SK-N-SH treated with all-trans-retinoic acid at 6 μM for 48 hours (cell line): ENCODE measurements at regions not wholly inside any gene's neighbourhood (a gene's known extent, or its start where the extent isn't known, plus 50 kb on each side); places are given as distances from the start of the nearest gene placed in this dataset.

Experiments used
- ATAC-seq: fragments of 200-7000 bp; cut with Tn5 transposase; 3 replicates; pipeline ENCODE4 v1.9.1; 2020; ENCODE audit warnings: mild to moderate bottlenecking, moderate library complexity
- ARNTL ChIP-seq: fragments of 450-650 bp; formaldehyde crosslinking; IDR thresholded peaks from 2 replicates; pipeline ENCODE4 v1.5.0; 2020; ENCODE audit warnings: low read depth, mild to moderate bottlenecking, moderate library complexity, borderline replicate concordance
- BACH2 ChIP-seq: fragments of 250-450 bp; sonication (Bioruptor Pico); IDR thresholded peaks from 2 replicates; pipeline ENCODE4 v1.9.0; 2021; ENCODE audit warnings: mild to moderate bottlenecking, borderline replicate concordance
- CREB5 ChIP-seq: fragments of 250-450 bp; sonication (Bioruptor Pico); IDR thresholded peaks from 2 replicates; pipeline ENCODE4 v1.5.1; 2020; ENCODE audit warnings: low read depth, mild to moderate bottlenecking, moderate library complexity
- CSDC2 ChIP-seq: fragments of 250-450 bp; sonication (Bioruptor Pico); IDR thresholded peaks from 2 replicates; pipeline ENCODE4 v1.5.0; 2020; ENCODE audit warnings: mild to moderate bottlenecking, moderate library complexity
- CSRNP3 ChIP-seq: fragments of 250-450 bp; sonication (Bioruptor Pico); IDR thresholded peaks from 2 replicates; pipeline ENCODE4 v1.5.1; 2021; ENCODE audit warnings: mild to moderate bottlenecking, moderate library complexity
- ESRRG ChIP-seq: fragments of 250-450 bp; sonication (Bioruptor Pico); IDR thresholded peaks from 2 replicates; pipeline ENCODE4 v1.6.1; 2021; ENCODE audit warnings: mild to moderate bottlenecking
- GLIS3 ChIP-seq: fragments of 250-450 bp; sonication (Bioruptor Pico); IDR thresholded peaks from 2 replicates; pipeline ENCODE4 v1.5.0; 2020; ENCODE audit warnings: mild to moderate bottlenecking, moderate library complexity
- ISL1 ChIP-seq: fragments of 250-450 bp; sonication (Bioruptor Pico); IDR thresholded peaks from 2 replicates; pipeline ENCODE4 v2.1.2; 2022; ENCODE audit warnings: mild to moderate bottlenecking, moderate library complexity
- OSR1 ChIP-seq: fragments of 250-450 bp; sonication (Bioruptor Pico); IDR thresholded peaks from 2 replicates; pipeline ENCODE4 v1.8.0; 2022; ENCODE audit warnings: moderate library complexity, mild to moderate bottlenecking, inconsistent platforms
- PATZ1 ChIP-seq: fragments of 250-450 bp; sonication (Bioruptor Pico); IDR thresholded peaks from 2 replicates; pipeline ENCODE4 v1.8.0; 2020; ENCODE audit warnings: mild to moderate bottlenecking, moderate library complexity, borderline replicate concordance
- POU6F1 ChIP-seq: fragments of 250-450 bp; sonication (Bioruptor Pico); IDR thresholded peaks from 2 replicates; pipeline ENCODE4 v1.8.0; 2021; ENCODE audit warnings: low read depth, mild to moderate bottlenecking, moderate library complexity, borderline replicate concordance
- PPARA ChIP-seq: fragments of 250-450 bp; sonication (Bioruptor Pico); IDR thresholded peaks from 2 replicates; pipeline ENCODE4 v1.5.0; 2020; ENCODE audit warnings: mild to moderate bottlenecking, borderline replicate concordance
- RARB ChIP-seq: fragments of 250-450 bp; sonication (Bioruptor Pico); IDR thresholded peaks from 2 replicates; pipeline ENCODE4 v1.8.0; 2021; ENCODE audit warnings: mild to moderate bottlenecking, moderate library complexity
- SNAI2 ChIP-seq: fragments of 250-450 bp; sonication (Bioruptor Pico); IDR thresholded peaks from 2 replicates; pipeline ENCODE4 v1.5.0; 2020; ENCODE audit warnings: mild to moderate bottlenecking, moderate library complexity
- TCF4 ChIP-seq: fragments of 250-450 bp; sonication (Bioruptor Pico); IDR thresholded peaks from 2 replicates; pipeline ENCODE4 v1.8.0; 2021; ENCODE audit warnings: mild to moderate bottlenecking, moderate library complexity, borderline replicate concordance
- TOX ChIP-seq: fragments of 250-450 bp; sonication (Bioruptor Pico); IDR thresholded peaks from 2 replicates; pipeline ENCODE4 v1.8.0; 2021; ENCODE audit warnings: mild to moderate bottlenecking, moderate library complexity, borderline replicate concordance
- TSHZ2 ChIP-seq: fragments of 250-450 bp; sonication (Bioruptor Pico); IDR thresholded peaks from 2 replicates; pipeline ENCODE4 v1.5.0; 2020; ENCODE audit warnings: mild to moderate bottlenecking, moderate library complexity
- ZC3H10 ChIP-seq: fragments of 250-450 bp; sonication (Bioruptor Pico); IDR thresholded peaks from 2 replicates; pipeline ENCODE4 v1.5.1; 2021; ENCODE audit warnings: mild to moderate bottlenecking, moderate library complexity
- ZFP3 ChIP-seq: fragments of 250-450 bp; sonication (Bioruptor Pico); IDR thresholded peaks from 2 replicates; pipeline ENCODE4 v1.5.0; 2020; ENCODE audit warnings: mild to moderate bottlenecking, moderate library complexity
- ZFP30 ChIP-seq: fragments of 450-650 bp; formaldehyde crosslinking; IDR thresholded peaks from 2 replicates; pipeline ENCODE4 v1.5.0; 2022; ENCODE audit warnings: mild to moderate bottlenecking, moderate library complexity
- ZNF70 ChIP-seq: fragments of 450-650 bp; formaldehyde crosslinking; IDR thresholded peaks from 2 replicates; pipeline ENCODE4 v1.5.0; 2020; ENCODE audit warnings: mild to moderate bottlenecking, moderate library complexity

- no peak for TF ChIP-seq CSRNP3 (CRISPR knock-in tag)
- TF ChIP-seq ESRRG (CRISPR knock-in tag): no peak
- TF ChIP-seq ARNTL: no peak
- TF ChIP-seq CSDC2: no peak
- TF ChIP-seq TOX (CRISPR knock-in tag): no peak
- TF ChIP-seq CREB5: no peak
- TF ChIP-seq TCF4 (CRISPR knock-in tag): no peak
- TF ChIP-seq RARB (CRISPR knock-in tag): no peak
- TF ChIP-seq ISL1: no peak
- TF ChIP-seq GLIS3 (CRISPR knock-in tag): no peak
- no peak for TF ChIP-seq OSR1 (CRISPR knock-in tag)
- no peak for TF ChIP-seq ZNF70
- no peak for TF ChIP-seq ZFP30
- TF ChIP-seq SNAI2 (CRISPR knock-in tag): no peak
- no peak for TF ChIP-seq POU6F1 (CRISPR knock-in tag)
- TF ChIP-seq ZC3H10 (CRISPR knock-in tag): no peak
- no peak for TF ChIP-seq PATZ1
- TF ChIP-seq ZFP3 (CRISPR knock-in tag): no peak
- no peak for TF ChIP-seq PPARA (CRISPR knock-in tag)
- no peak for TF ChIP-seq TSHZ2 (CRISPR knock-in tag)
- ATAC-seq: no peak
These were observed 1153.4 kb upstream of the AGA start for GRCh38 chr4:178595500-178596138.

- TF ChIP-seq ISL1 (no peak), ZNF70 (no peak)
- no peak for ATAC-seq
These were observed 1156.4 kb upstream of the AGA start for GRCh38 chr4:178598672-178599071.

- TF ChIP-seq CSDC2: no peak
- no peak for TF ChIP-seq PPARA (CRISPR knock-in tag)
- no peak for TF ChIP-seq TOX (CRISPR knock-in tag)
- TF ChIP-seq BACH2 (CRISPR knock-in tag): no peak
- no peak for TF ChIP-seq ISL1
- no peak for TF ChIP-seq ZFP30
- no peak for TF ChIP-seq POU6F1 (CRISPR knock-in tag)
- TF ChIP-seq, all 23 proteins: peak for 0
- no peak for ATAC-seq
These were observed 1157.3 kb upstream of the AGA start for GRCh38 chr4:178599521-178599920.
